ENCODE measurements at regions not wholly inside any gene's neighbourhood (a gene's known extent, or its start where the extent isn't known, plus 50 kb on each side); places are given as distances from the start of the nearest gene placed in this dataset.

GRCh38 chr13:111551204-111551820 lies 230.9 kb downstream of the TEX29 start:
- no peaks in the 10 kb centered on the region for H3K79me2 ChIP-seq (ENCODE audit: insufficient read depth, low read length)
- H3K4me1 ChIP-seq (ENCODE audit: insufficient read depth, low read length) = no peaks in the 10 kb centered on the region
- no peak for FAIRE-seq
- no peak overlapping the region for H3K9ac ChIP-seq (ENCODE audit: low read length)
- no peak overlapping the region for H3K4me3 Mint-ChIP-seq (ENCODE audit: unreplicated experiment)
- no peaks in the 10 kb centered on the region for H3K4me1 Mint-ChIP-seq (ENCODE audit: low read depth, unreplicated experiment)
- no peaks in the 10 kb centered on the region for H3K27me3 ChIP-seq (ENCODE audit: insufficient read depth, low read length)
- H2AFZ ChIP-seq (ENCODE audit: low read depth, low read length) = no peak overlapping the region
- no peak overlapping the region for H3K4me3 ChIP-seq (ENCODE audit: insufficient read depth, low read depth, low read length)
- H3K9me3 Mint-ChIP-seq (ENCODE audit: unreplicated experiment) = peaks cover 4% of the 10 kb centered on the region
- peaks cover 53% of the 10 kb centered on the region for H3K27me3 Mint-ChIP-seq (ENCODE audit: low read depth, unreplicated experiment)
- no peak overlapping the region for H3K27ac Mint-ChIP-seq (ENCODE audit: unreplicated experiment)
- no peaks in the 10 kb centered on the region for H3K36me3 Mint-ChIP-seq (ENCODE audit: low read depth, unreplicated experiment)
- no peaks in the 10 kb centered on the region for H3K36me3 ChIP-seq (ENCODE audit: insufficient read depth, low read length)
- H4K20me1 ChIP-seq (ENCODE audit: insufficient read depth, low read length) = no peaks in the 10 kb centered on the region
- H3K9me3 ChIP-seq (ENCODE audit: insufficient read depth, low read depth, low read length) = peaks cover 11% of the 10 kb centered on the region
- TF ChIP-seq, protein P1, sequence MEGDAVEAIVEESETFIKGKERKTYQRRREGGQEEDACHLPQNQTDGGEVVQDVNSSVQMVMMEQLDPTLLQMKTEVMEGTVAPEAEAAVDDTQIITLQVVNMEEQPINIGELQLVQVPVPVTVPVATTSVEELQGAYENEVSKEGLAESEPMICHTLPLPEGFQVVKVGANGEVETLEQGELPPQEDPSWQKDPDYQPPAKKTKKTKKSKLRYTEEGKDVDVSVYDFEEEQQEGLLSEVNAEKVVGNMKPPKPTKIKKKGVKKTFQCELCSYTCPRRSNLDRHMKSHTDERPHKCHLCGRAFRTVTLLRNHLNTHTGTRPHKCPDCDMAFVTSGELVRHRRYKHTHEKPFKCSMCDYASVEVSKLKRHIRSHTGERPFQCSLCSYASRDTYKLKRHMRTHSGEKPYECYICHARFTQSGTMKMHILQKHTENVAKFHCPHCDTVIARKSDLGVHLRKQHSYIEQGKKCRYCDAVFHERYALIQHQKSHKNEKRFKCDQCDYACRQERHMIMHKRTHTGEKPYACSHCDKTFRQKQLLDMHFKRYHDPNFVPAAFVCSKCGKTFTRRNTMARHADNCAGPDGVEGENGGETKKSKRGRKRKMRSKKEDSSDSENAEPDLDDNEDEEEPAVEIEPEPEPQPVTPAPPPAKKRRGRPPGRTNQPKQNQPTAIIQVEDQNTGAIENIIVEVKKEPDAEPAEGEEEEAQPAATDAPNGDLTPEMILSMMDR (IDR thresholded peaks at IDR 0.05; ENCODE audit: insufficient read depth, low read depth, low read length) = no peak
- no peak for TF ChIP-seq EZH2 (IDR thresholded peaks at IDR 0.05; ENCODE audit: insufficient read depth, low read length)
- no peak overlapping the region for H3K4me2 ChIP-seq (ENCODE audit: low read length)
- H3K27ac ChIP-seq (ENCODE audit: low read depth, low read length) = no peak overlapping the region
- DNase-seq (ENCODE audit: low read depth) = no peak

DNA sequence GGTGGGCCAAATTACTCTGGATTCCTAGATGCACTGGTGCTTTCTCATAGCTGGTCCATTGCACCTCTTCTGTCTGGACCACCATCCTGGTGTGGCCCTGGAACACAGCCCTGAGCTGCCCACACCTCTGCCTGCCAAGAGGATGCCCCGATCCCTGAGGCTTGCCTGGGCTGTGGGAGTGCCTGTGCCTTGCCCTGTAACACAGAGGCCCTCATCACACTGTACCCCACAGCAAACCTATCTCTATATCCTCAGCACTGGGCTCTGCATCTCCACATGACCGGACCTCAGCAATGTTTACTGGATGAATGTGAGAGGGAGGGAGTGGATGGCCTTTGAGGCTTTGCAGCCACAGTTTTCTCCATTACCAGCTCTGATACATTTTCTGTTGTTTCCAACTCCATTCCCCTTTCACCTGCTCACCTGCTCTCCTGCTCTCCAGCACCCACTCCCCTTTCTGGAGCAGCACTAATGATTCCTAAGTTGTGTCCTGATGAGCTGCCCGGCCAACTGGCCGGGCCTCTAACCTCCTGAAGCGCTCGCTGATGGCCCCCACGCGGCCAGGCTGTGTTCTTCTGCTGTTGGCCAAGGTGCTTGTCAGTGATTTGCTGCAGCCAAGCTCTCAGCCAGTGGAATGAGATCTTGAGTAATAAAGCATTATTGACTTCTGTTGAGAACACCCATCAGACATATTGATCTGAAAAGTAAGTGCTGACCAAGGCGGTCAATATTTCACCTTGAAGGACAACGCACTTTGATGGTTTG lies 232.6 kb downstream of the TEX29 start:
- peaks cover 4% of the 10 kb centered on the region for H3K9me3 Mint-ChIP-seq (ENCODE audit: unreplicated experiment)
- no peak overlapping the region for H3K27ac ChIP-seq (ENCODE audit: low read depth, low read length)
- no peaks in the 10 kb centered on the region for H3K36me3 ChIP-seq (ENCODE audit: insufficient read depth, low read length)
- TF ChIP-seq, protein P1 (IDR thresholded peaks at IDR 0.05; ENCODE audit: insufficient read depth, low read depth, low read length) = no peak
- TF ChIP-seq EZH2 (IDR thresholded peaks at IDR 0.05; ENCODE audit: insufficient read depth, low read length) = no peak
- no peak overlapping the region for H2AFZ ChIP-seq (ENCODE audit: low read depth, low read length)
- no peaks in the 10 kb centered on the region for H3K4me1 ChIP-seq (ENCODE audit: insufficient read depth, low read length)
- no peak overlapping the region for H3K4me3 Mint-ChIP-seq (ENCODE audit: unreplicated experiment)
- no peak overlapping the region for H3K27ac Mint-ChIP-seq (ENCODE audit: unreplicated experiment)
- H3K79me2 ChIP-seq (ENCODE audit: insufficient read depth, low read length) = no peaks in the 10 kb centered on the region
- no peaks in the 10 kb centered on the region for H3K4me1 Mint-ChIP-seq (ENCODE audit: low read depth, unreplicated experiment)
- no peaks in the 10 kb centered on the region for H3K27me3 ChIP-seq (ENCODE audit: insufficient read depth, low read length)
- peaks cover 11% of the 10 kb centered on the region for H3K9me3 ChIP-seq (ENCODE audit: insufficient read depth, low read depth, low read length)
- H3K36me3 Mint-ChIP-seq (ENCODE audit: low read depth, unreplicated experiment) = no peaks in the 10 kb centered on the region
- peaks cover 57% of the 10 kb centered on the region for H3K27me3 Mint-ChIP-seq (ENCODE audit: low read depth, unreplicated experiment)
- H3K9ac ChIP-seq (ENCODE audit: low read length) = no peak overlapping the region
- no peak overlapping the region for H3K4me2 ChIP-seq (ENCODE audit: low read length)
- FAIRE-seq (no peak), DNase-seq (ENCODE audit: low read depth) (no peak)
- H4K20me1 ChIP-seq (ENCODE audit: insufficient read depth, low read length) = no peaks in the 10 kb centered on the region
- H3K4me3 ChIP-seq (ENCODE audit: insufficient read depth, low read depth, low read length) = no peak overlapping the region
